Posterior vena cava (tissue), 2 donors: ENCODE measurements at regions not wholly inside any gene's neighbourhood (a gene's known extent, or its start where the extent isn't known, plus 50 kb on each side); places are given as distances from the start of the nearest gene placed in this dataset.
"Not testable (repeated sequence)": the region's sequence is repeated elsewhere in the genome, so short reads cannot be mapped to it uniquely, and the experiment has no call there.

Source experiments
- DNase-seq: peaks from one replicate; pipeline ENCODE4 v3.0.0-alpha.2; 2020; ENCODE audit warnings: low spot score
- intact Hi-C, 2 donors: fragments of 100-400 bp; cut with DNase I; formaldehyde crosslinking; loops; one replicate each; pipeline versions ENCODE4 v1.14.1 to v1.14.2; 2022 to 2023
- donor health status: DM: yes; HTN: yes; CAD: no.
- donor health status: DM: yes; HTN: yes; CAD: no.

- DNase-seq: no peak
- intact Hi-C loops: no loop called here
Observed at GRCh38 chr9:129561594-129562281, 59.2 kb downstream of the C9orf50 start.

GRCh38 chr9:129560881-129561306, 60.0 kb downstream of the C9orf50 start:
- no peak for DNase-seq
- intact Hi-C loops: no loop called here

- intact Hi-C loops: loop anchor here in 1 of 2 donors (5.0 kb wide), 1 partner anchor 47 kb away; no protein-coding TSS in a partner anchor
- DNase-seq: no peak
Observed at GRCh38 chr9:129559506-129559881, 61.4 kb downstream of the C9orf50 start.

GRCh38 chr9:129558551-129559505, 62.1 kb downstream of the C9orf50 start:
- DNase-seq: no peak
- intact Hi-C loops: loop anchor here in 1 of 2 donors (5.0 kb wide), 1 partner anchor 47 kb away; no protein-coding TSS in a partner anchor

GRCh38 chr9:129558063-129558550, 62.8 kb downstream of the C9orf50 start:
- DNase-seq: no peak
- intact Hi-C loops: loop anchor here in 1 of 2 donors (5.0 kb wide), 1 partner anchor 46 kb away; no protein-coding TSS in a partner anchor

- DNase-seq: no peak
- intact Hi-C loops: loop anchor here in 1 of 2 donors (5.0 kb wide), 1 partner anchor 45 kb away; no protein-coding TSS in a partner anchor
Observed at GRCh38 chr9:129557192-129558036, 63.5 kb downstream of the C9orf50 start.

GRCh38 chr9:129556491-129557191, 64.3 kb downstream of the C9orf50 start:
- intact Hi-C loops: loop anchor here in 1 of 2 donors (5.0 kb wide), 1 partner anchor 44 kb away; no protein-coding TSS in a partner anchor
- no peak for DNase-seq

- no peak for DNase-seq
- intact Hi-C loops: loop anchor here in 1 of 2 donors (5.0 kb wide), 1 partner anchor 43 kb away; no protein-coding TSS in a partner anchor
Observed at GRCh38 chr9:129555512-129556215, 65.2 kb downstream of the C9orf50 start.

- intact Hi-C loops: loop anchor here in 1 of 2 donors (5.0 kb wide), 1 partner anchor 42 kb away; no protein-coding TSS in a partner anchor
- no peak for DNase-seq
Observed at GRCh38 chr9:129554649-129555048, 66.3 kb downstream of the C9orf50 start.

- DNase-seq: peak; percentile 42
- intact Hi-C loops: no loop called here
Observed at GRCh38 chr9:129553277-129553676, 67.6 kb downstream of the C9orf50 start.

GRCh38 chr9:129552064-129552463, 68.8 kb downstream of the C9orf50 start:
- intact Hi-C loops: no loop called here
- peak; percentile 45 for DNase-seq

GRCh38 chr9:129551393-129551973, 69.4 kb downstream of the C9orf50 start:
- intact Hi-C loops: no loop called here
- DNase-seq: peak; percentile 73

- DNase-seq: peak; percentile 28
Observed at GRCh38 chr9:129550977-129551376, 69.9 kb downstream of the C9orf50 start.

GRCh38 chr9:129550199-129550839, 70.6 kb downstream of the C9orf50 start:
- intact Hi-C loops: no loop called here
- peak; percentile 95 for DNase-seq

More at GRCh38 chr9:129550977-129551376, 69.9 kb downstream of the C9orf50 start:
- intact Hi-C loops: not testable (repeated sequence)

GRCh38 chr9:129549684-129550083, 71.2 kb downstream of the C9orf50 start:
- intact Hi-C loops: no loop called here
- peak; percentile 92 for DNase-seq

GRCh38 chr9:129549139-129549538, 71.8 kb downstream of the C9orf50 start:
- peak; percentile 71 for DNase-seq
- intact Hi-C loops: no loop called here
